ENCODE measurements at regions not wholly inside any gene's neighbourhood (a gene's known extent, or its start where the extent isn't known, plus 50 kb on each side); places are given as distances from the start of the nearest gene placed in this dataset.

- no peak for DNase-seq (ENCODE audit: low read depth)
These were observed 58.8 kb upstream of the ERRFI1 start for GRCh38 chr1:8084913-8085312.

- no peak for DNase-seq (ENCODE audit: low read depth)
These were observed 57.8 kb upstream of the ERRFI1 start for GRCh38 chr1:8083739-8084484.

GRCh38 chr1:8082945-8083344 lies 56.8 kb upstream of the ERRFI1 start:
- DNase-seq (ENCODE audit: low read depth), result no peak

GRCh38 chr1:8078176-8078671 lies 52.1 kb upstream of the ERRFI1 start:
- DNase-seq (ENCODE audit: low read depth), result no peak

GRCh38 chr1:8077602-8078001 lies 51.5 kb upstream of the ERRFI1 start:
- no peak for DNase-seq (ENCODE audit: low read depth)

GRCh38 chr1:8077120-8077573 lies 51.0 kb upstream of the ERRFI1 start:
- DNase-seq (ENCODE audit: low read depth), result no peak

GRCh38 chr1:8076176-8076575 lies 50.1 kb upstream of the ERRFI1 start:
- DNase-seq (ENCODE audit: low read depth), result no peak

Data from stimulated activated CD8-positive, alpha-beta memory T cell treated with anti-CD3 and anti-CD28 coated beads, Interleukin-12 subunit alpha, Interleukin-12 subunit beta, amount 100 ng/mL, for 4 hours (primary cell).